ENCODE measurements at regions not wholly inside any gene's neighbourhood (a gene's known extent, or its start where the extent isn't known, plus 50 kb on each side); places are given as distances from the start of the nearest gene placed in this dataset.

- TF ChIP-seq GATA2 (IDR thresholded peaks at IDR 0.05; ENCODE audit: low read depth, low read length): no peak
- no peak for TF ChIP-seq GATA3 (IDR thresholded peaks at IDR 0.05; ENCODE audit: low read depth, low read length)
Measured at GRCh38 chr9:8234316-8234715, 434.7 kb upstream of the DMAC1 start.

Measured in SH-SY5Y (cell line).